SK-N-MC (cell line): ENCODE measurements at regions not wholly inside any gene's neighbourhood (a gene's known extent, or its start where the extent isn't known, plus 50 kb on each side); places are given as distances from the start of the nearest gene placed in this dataset.

Source experiments
- EZH2 ChIP-seq: fragments of 200-600 bp; sonication (generic); IDR thresholded peaks from one replicate; pipeline ENCODE4 v1.6.1; 2017; ENCODE audit warnings: antibody characterized with exemption
- FOXP2 ChIP-seq: optimal IDR thresholded peaks from 2 replicates; pipeline ENCODE3; 2011; ENCODE audit warnings: mild to moderate bottlenecking, moderate library complexity; ENCODE audit not compliant: insufficient read depth; ENCODE audit errors: extremely low read length, control extremely low read depth
- POLR2AphosphoS5 ChIP-seq: IDR thresholded peaks from 2 replicates; pipeline ENCODE4 v1.6.1; 2012; ENCODE audit warnings: mild to moderate bottlenecking, low read depth, low read length, borderline replicate concordance

- TF ChIP-seq EZH2 = no peak
- TF ChIP-seq POLR2AphosphoS5 = no peak
- TF ChIP-seq FOXP2 = no peak
These were observed 106.6 kb upstream of the KCNN2 start for GRCh38 chr5:114255260-114255659.
